Epithelial cell of esophagus (primary cell): ENCODE measurements at regions not wholly inside any gene's neighbourhood (a gene's known extent, or its start where the extent isn't known, plus 50 kb on each side); places are given as distances from the start of the nearest gene placed in this dataset.

Source experiments
- DNase-seq: peaks from one replicate; pipeline ENCODE4 v3.0.0; 2010; ENCODE audit warnings: low read depth
- H3K4me3 ChIP-seq: 2 replicates; pipeline ENCODE4 v1.5.1; 2011; ENCODE audit warnings: mild to moderate bottlenecking, low read length, control low read depth
- TF ChIP-seq, protein P1 (sequence below): IDR thresholded peaks from 2 replicates; pipeline ENCODE4 v1.5.1; 2011; ENCODE audit warnings: low read depth, mild to moderate bottlenecking, low read length, control low read depth, inconsistent platforms; ENCODE audit not compliant: insufficient read depth; ENCODE audit errors: missing control alignments

- TF ChIP-seq, protein P1, sequence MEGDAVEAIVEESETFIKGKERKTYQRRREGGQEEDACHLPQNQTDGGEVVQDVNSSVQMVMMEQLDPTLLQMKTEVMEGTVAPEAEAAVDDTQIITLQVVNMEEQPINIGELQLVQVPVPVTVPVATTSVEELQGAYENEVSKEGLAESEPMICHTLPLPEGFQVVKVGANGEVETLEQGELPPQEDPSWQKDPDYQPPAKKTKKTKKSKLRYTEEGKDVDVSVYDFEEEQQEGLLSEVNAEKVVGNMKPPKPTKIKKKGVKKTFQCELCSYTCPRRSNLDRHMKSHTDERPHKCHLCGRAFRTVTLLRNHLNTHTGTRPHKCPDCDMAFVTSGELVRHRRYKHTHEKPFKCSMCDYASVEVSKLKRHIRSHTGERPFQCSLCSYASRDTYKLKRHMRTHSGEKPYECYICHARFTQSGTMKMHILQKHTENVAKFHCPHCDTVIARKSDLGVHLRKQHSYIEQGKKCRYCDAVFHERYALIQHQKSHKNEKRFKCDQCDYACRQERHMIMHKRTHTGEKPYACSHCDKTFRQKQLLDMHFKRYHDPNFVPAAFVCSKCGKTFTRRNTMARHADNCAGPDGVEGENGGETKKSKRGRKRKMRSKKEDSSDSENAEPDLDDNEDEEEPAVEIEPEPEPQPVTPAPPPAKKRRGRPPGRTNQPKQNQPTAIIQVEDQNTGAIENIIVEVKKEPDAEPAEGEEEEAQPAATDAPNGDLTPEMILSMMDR, result no peak
- no peak overlapping the region for H3K4me3 ChIP-seq
- peak; percentile 9 for DNase-seq
Measured at GRCh38 chr2:145315053-145315452, 795.1 kb upstream of the ZEB2 start.

DNA sequence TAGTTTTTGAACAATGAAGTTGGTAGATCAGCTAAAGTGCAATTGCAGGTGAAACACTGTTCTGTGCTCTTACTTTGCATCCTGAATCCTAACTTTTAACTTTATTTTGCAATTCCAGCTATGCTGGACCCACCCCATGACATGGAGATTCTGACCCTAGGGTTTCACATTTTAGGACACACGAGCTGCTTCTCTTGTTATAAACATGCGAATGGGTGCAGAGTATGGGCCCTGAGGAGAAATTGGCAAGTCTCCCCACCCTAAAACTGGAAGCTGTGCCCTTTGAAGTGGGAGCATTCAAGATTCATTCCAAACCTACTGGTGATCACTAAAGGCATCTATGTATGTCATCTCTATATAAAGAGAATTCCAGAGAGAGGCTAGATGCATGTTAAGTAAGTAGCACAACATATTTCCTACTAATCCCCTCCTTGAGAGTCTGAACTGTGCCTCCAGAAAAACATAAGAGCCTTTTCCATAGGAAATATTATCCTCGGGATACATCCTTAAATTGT, 794.3 kb upstream of the ZEB2 start:
- no peak for DNase-seq

DNA sequence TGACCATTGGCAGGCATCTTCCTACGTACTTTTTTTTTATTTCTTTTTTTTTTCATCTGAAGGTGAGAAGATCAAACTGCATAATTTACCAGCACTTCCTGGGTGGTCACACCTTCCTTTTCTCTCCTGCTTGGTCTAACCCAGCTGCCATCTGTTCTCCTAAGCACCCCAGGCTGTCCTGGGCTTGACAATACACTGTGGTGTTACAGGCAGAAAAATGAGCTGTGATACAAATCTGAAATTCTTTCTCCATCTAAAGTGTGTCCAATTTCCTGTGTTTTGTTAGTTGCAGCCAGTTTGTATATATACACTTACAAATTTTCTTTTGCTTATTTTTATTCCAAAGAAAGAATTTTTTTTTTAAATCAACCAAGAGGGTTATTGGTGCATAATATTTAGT, 786.0 kb upstream of the ZEB2 start:
- TF ChIP-seq, protein P1, result no peak
- DNase-seq, result no peak
- H3K4me3 ChIP-seq, result no peak overlapping the region

More for the DNA sequence above, 794.3 kb upstream of the ZEB2 start:
- H3K4me3 ChIP-seq, result no peak overlapping the region
- TF ChIP-seq, protein P1, result no peak

DNA sequence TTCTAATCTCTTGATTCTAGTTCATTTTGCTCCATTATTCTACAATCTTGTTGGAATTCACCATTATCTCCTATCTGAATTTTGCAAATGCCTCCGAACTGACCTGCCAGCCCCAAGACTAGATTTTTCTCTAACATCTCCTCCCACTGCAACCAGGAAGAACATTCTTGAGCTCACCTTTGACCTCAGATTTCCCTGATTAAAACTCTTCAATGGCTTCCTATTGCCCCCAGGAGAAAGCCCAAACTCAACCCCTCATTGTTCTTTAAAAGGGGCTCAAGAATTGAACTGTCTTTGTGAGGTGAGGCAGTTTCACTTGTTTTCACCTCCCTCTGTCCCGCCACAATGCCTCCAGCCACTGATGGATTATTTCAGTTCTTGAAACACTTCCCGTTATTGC, 784.6 kb upstream of the ZEB2 start:
- no peak overlapping the region for H3K4me3 ChIP-seq
- no peak for DNase-seq
- TF ChIP-seq, protein P1, result no peak

- TF ChIP-seq, protein P1, result no peak
- H3K4me3 ChIP-seq, result no peak overlapping the region
- no peak for DNase-seq
Measured at GRCh38 chr2:145303536-145303935, 783.6 kb upstream of the ZEB2 start.

DNA sequence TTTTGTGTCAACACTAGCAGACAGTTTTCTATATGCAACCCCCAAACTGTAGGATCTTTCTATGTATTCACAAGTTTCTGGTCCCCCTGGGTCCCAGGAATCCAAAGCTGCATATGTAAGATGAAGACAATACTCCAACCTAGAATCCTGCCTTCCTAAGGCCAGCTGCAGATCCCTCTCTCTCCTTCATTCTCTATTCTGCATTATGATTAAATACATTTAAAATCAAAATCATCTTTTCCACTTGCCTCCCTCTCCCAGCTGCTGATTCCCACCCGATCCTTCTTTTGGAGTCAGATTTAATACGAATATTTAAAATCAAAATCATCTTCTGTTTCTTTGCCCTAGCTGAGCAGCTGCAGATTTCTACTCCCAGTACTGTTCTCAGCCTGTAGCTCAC, 783.0 kb upstream of the ZEB2 start:
- no peak overlapping the region for H3K4me3 ChIP-seq
- TF ChIP-seq, protein P1, result no peak
- no peak for DNase-seq

GRCh38 chr2:145302451-145302850, 782.5 kb upstream of the ZEB2 start:
- TF ChIP-seq, protein P1, result no peak
- DNase-seq, result no peak
- no peak overlapping the region for H3K4me3 ChIP-seq
